ENCODE measurements at regions not wholly inside any gene's neighbourhood (a gene's known extent, or its start where the extent isn't known, plus 50 kb on each side); places are given as distances from the start of the nearest gene placed in this dataset.

- Histone ChIP-seq H3F3A (replicated peaks; ENCODE audit: insufficient read depth) (no peaks in the 10 kb centered on the region), H3K9ac (no peak overlapping the region), H2AFZ (ENCODE audit: low read depth) (no peak overlapping the region), H3K9me2 (no peaks in the 10 kb centered on the region), H3K9me3 (no peaks in the 10 kb centered on the region), H3K27ac (ENCODE audit: low read depth in 2 of 2, low read length in 1 of 2) (no peak overlapping the region), H4K20me1 (ENCODE audit: insufficient read depth) (no peaks in the 10 kb centered on the region), H3K36me3 (replicated peaks in 1 of 2; ENCODE audit: control insufficient read depth in 1 of 2, insufficient read depth in 2 of 2, low read length in 1 of 2) (no peaks in the 10 kb centered on the region), H3K4me1 (ENCODE audit: control insufficient read depth in 1 of 2, insufficient read depth in 2 of 2, low read depth in 1 of 2, low read length in 1 of 2) (no peaks in the 10 kb centered on the region; a peak in 1 of 4 replicates), H3K27me3 (ENCODE audit: insufficient read depth) (no peaks in the 10 kb centered on the region), H3K79me2 (ENCODE audit: insufficient read depth) (no peaks in the 10 kb centered on the region), H3K4me3 (ENCODE audit: low read depth in 2 of 2, low read length in 1 of 2) (no peak overlapping the region), H3K4me2 (no peak overlapping the region)
- no peak for DNase-seq
- TF ChIP-seq CHD2 (IDR thresholded peaks at IDR 0.05; ENCODE audit: low read length, partially characterized antibody) (no peak), RXRA (IDR thresholded peaks at IDR 0.05; ENCODE audit: borderline replicate concordance, low read depth) (no peak), TCF12 (IDR thresholded peaks at IDR 0.05) (no peak), USF1 (IDR thresholded peaks at IDR 0.05; ENCODE audit: borderline replicate concordance, low read depth) (no peak), RCOR1 (IDR thresholded peaks at IDR 0.05; ENCODE audit: low read length) (no peak), POLR2AphosphoS5 (IDR thresholded peaks at IDR 0.05; ENCODE audit: low read depth, low read length) (no peak), MEF2A (IDR thresholded peaks at IDR 0.05; ENCODE audit: borderline replicate concordance, low read depth) (no peak), TAF1 (IDR thresholded peaks at IDR 0.05; ENCODE audit: borderline replicate concordance, low read depth, low read length) (no peak), PBX3 (IDR thresholded peaks at IDR 0.05) (no peak), FOXJ3 (CRISPR knock-in tag; IDR thresholded peaks at IDR 0.05) (no peak), FOSL2 (IDR thresholded peaks at IDR 0.05; ENCODE audit: borderline replicate concordance, low read depth) (no peak), REST (IDR thresholded peaks at IDR 0.05; ENCODE audit: low read depth, low read length) (no peak), ELF1 (IDR thresholded peaks at IDR 0.05) (no peak), NRF1 (IDR thresholded peaks at IDR 0.05; ENCODE audit: low read depth, low read length) (no peak), CTCF (IDR thresholded peaks at IDR 0.05) (no peak), TEAD4 (IDR thresholded peaks at IDR 0.05; ENCODE audit: borderline replicate concordance, insufficient read depth) (no peak), ZBTB33 (IDR thresholded peaks at IDR 0.05; ENCODE audit: borderline replicate concordance, low read depth) (no peak), SMC3 (IDR thresholded peaks at IDR 0.05; ENCODE audit: low read depth, low read length) (no peak), USF2 (IDR thresholded peaks at IDR 0.05; ENCODE audit: borderline replicate concordance, low read depth, low read length) (no peak), NFIC (IDR thresholded peaks at IDR 0.05; ENCODE audit: borderline replicate concordance) (no peak)
- ChIA-PET POLR2A (interaction anchor here (0.6 kb wide), 1 partner anchor 97 kb away, joined by 3 read pairs; no protein-coding TSS in a partner anchor), CTCF (no interaction called here)
- WGBS (ENCODE audit: low lambda C conversion rate) = 3% methylated on average over 1 of the region's 1 CpG
Measured at GRCh38 chrX:38993500-38993899, 192.2 kb downstream of the MID1IP1 start.
